ENCODE measurements at regions not wholly inside any gene's neighbourhood (a gene's known extent, or its start where the extent isn't known, plus 50 kb on each side); places are given as distances from the start of the nearest gene placed in this dataset.

DNA sequence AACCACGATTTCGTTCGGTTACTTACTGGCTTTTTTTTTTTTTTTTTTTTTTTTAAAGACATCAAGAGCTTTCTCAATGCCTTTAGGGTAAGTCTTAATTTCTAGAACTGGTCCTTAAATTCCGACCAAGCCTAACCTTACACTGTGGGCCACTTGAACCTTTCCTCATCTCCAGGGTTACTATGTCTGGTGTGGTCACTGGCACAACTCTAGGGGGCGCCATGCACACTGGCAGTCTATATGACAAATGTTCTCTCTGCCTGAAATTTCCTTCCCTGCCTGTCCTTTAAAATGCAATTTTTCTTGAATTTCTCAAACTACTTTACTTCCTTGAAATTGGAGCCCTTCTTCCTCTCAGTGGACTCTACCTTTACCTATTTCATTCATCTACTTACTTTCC, 227.4 kb downstream of the KLF5 start:
- Mint-ChIP-seq H3K9me3 (peaks cover 21% of the 10 kb centered on the region), H3K36me3 (no peaks in the 10 kb centered on the region), H3K27ac (no peak overlapping the region), H3K4me1 (peaks cover 4% of the 10 kb centered on the region), H3K27me3 (ENCODE audit: low read depth) (no peaks in the 10 kb centered on the region), H3K4me3 (no peak overlapping the region)
- POLR2A ChIA-PET, result no interaction called here
- ATAC-seq, result no peak
- CTCF ChIA-PET, result interaction anchor here (0.7 kb wide), 1 partner anchor 224 kb away, joined by 3 read pairs; no protein-coding TSS in a partner anchor
- DNase-seq (ENCODE audit: low spot score), result no peak
- TF ChIP-seq, protein P1, sequence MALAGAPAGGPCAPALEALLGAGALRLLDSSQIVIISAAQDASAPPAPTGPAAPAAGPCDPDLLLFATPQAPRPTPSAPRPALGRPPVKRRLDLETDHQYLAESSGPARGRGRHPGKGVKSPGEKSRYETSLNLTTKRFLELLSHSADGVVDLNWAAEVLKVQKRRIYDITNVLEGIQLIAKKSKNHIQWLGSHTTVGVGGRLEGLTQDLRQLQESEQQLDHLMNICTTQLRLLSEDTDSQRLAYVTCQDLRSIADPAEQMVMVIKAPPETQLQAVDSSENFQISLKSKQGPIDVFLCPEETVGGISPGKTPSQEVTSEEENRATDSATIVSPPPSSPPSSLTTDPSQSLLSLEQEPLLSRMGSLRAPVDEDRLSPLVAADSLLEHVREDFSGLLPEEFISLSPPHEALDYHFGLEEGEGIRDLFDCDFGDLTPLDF (CRISPR knock-in tag; IDR thresholded peaks at IDR 0.05), result no peak
- TF ChIP-seq ETV6 (CRISPR knock-in tag; IDR thresholded peaks at IDR 0.05), result no peak
- no peak for TF ChIP-seq ZNF317 (CRISPR knock-in tag; IDR thresholded peaks at IDR 0.05; ENCODE audit: borderline replicate concordance, low read depth)
- no peak for TF ChIP-seq RORB (CRISPR knock-in tag; IDR thresholded peaks at IDR 0.05)
- TF ChIP-seq, protein P2, sequence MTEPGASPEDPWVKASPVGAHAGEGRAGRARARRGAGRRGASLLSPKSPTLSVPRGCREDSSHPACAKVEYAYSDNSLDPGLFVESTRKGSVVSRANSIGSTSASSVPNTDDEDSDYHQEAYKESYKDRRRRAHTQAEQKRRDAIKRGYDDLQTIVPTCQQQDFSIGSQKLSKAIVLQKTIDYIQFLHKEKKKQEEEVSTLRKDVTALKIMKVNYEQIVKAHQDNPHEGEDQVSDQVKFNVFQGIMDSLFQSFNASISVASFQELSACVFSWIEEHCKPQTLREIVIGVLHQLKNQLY (CRISPR knock-in tag; IDR thresholded peaks at IDR 0.05), result no peak
- TF ChIP-seq ZNF396 (CRISPR knock-in tag; IDR thresholded peaks at IDR 0.05; ENCODE audit: borderline replicate concordance), result no peak
- TF ChIP-seq, protein P3, sequence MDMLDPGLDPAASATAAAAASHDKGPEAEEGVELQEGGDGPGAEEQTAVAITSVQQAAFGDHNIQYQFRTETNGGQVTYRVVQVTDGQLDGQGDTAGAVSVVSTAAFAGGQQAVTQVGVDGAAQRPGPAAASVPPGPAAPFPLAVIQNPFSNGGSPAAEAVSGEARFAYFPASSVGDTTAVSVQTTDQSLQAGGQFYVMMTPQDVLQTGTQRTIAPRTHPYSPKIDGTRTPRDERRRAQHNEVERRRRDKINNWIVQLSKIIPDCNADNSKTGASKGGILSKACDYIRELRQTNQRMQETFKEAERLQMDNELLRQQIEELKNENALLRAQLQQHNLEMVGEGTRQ (CRISPR knock-in tag; IDR thresholded peaks at IDR 0.05), result no peak
- TF ChIP-seq, protein P4, sequence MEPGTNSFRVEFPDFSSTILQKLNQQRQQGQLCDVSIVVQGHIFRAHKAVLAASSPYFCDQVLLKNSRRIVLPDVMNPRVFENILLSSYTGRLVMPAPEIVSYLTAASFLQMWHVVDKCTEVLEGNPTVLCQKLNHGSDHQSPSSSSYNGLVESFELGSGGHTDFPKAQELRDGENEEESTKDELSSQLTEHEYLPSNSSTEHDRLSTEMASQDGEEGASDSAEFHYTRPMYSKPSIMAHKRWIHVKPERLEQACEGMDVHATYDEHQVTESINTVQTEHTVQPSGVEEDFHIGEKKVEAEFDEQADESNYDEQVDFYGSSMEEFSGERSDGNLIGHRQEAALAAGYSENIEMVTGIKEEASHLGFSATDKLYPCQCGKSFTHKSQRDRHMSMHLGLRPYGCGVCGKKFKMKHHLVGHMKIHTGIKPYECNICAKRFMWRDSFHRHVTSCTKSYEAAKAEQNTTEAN (CRISPR knock-in tag; IDR thresholded peaks at IDR 0.05), result no peak
- TF ChIP-seq ATF1 (CRISPR knock-in tag; IDR thresholded peaks at IDR 0.05), result no peak
- TF ChIP-seq, protein P5, sequence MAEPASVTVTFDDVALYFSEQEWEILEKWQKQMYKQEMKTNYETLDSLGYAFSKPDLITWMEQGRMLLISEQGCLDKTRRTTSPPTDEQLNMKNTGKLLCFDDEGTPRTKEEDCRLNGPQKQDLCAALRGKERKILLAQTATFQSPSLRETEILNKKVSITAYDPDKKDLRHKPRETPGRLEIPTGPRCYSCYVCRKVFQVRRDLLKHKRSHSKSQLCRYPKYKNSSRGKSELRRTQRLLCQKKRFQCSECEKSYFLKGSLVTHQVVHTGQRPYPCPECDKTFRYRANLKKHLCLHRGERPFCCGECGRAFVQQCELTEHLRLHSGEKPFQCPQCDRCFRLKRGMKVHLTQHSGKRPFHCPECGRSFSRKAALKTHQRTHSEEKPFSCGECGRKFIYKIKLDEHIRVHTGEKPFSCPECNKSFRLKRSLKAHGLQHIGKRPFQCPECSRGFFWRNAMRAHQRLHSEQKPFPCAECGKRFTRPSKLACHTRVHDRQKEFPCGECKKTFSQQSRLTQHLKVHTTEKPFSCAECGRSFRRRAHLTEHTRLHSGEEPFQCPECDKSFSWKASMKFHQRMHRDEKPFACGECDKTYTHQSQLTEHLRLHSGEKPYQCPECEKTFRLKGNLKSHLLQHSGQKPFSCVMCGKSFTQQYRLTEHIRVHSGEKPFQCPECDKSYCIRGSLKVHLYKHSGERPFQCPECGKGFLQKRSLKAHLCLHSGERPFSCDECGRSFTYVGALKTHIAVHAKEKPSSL (CRISPR knock-in tag; conservative IDR thresholded peaks at IDR 0.05), result no peak
- TF ChIP-seq RELA (CRISPR knock-in tag; IDR thresholded peaks at IDR 0.05; ENCODE audit: borderline replicate concordance), result no peak
- no peak for TF ChIP-seq ZNF121 (CRISPR knock-in tag; IDR thresholded peaks at IDR 0.05)
- TF ChIP-seq SMAD4 (CRISPR knock-in tag; IDR thresholded peaks at IDR 0.05), result no peak
- TF ChIP-seq ZBTB21 (CRISPR knock-in tag; IDR thresholded peaks at IDR 0.05; ENCODE audit: borderline replicate concordance), result no peak

DNA sequence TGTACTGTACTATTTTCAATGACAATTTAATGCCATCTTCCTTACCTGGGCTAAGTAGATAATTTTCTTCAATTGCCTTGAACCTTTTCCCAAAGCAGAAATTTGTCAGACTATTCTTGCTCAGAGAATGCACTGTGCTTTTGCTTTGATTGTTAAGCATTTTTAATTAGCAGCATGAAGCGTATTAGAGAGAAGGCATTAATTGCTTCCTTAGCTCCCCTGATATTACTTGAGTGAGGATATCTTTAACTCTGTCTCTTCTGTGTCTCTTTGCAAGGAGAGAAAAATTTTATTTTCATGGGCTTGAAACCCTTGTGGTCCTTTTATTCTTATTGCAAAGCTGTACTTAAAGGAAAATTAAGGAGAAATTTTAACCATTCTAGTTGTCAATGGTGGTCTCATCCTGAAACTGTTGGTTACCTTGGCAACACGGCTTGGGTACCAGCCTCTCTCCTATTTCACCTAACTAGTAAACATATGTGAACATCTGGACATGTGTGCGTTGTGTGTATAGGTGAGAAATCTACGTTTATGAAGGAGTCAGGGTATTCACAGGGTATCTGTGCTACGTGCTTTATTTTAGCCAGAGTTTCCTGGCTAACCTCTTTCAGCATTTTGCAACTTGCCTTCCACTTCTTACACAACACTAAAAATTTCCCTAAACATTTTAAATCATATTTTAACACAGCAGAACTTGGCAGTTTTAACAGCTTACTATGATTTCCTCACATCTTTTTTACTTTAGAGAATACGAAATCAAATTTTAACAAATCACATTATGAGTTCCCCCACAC, 225.5 kb downstream of the KLF5 start:
- H3K36me3 Mint-ChIP-seq, result no peaks in the 10 kb centered on the region
- H3K4me1 Mint-ChIP-seq, result peaks cover 3% of the 10 kb centered on the region
- no peaks in the 10 kb centered on the region for H3K27me3 Mint-ChIP-seq (ENCODE audit: low read depth)
- H3K27ac Mint-ChIP-seq, result no peak overlapping the region
- DNase-seq (ENCODE audit: low spot score) (no peak), ATAC-seq (no peak)
- POLR2A ChIA-PET, result no interaction called here
- TF ChIP-seq, protein P6, sequence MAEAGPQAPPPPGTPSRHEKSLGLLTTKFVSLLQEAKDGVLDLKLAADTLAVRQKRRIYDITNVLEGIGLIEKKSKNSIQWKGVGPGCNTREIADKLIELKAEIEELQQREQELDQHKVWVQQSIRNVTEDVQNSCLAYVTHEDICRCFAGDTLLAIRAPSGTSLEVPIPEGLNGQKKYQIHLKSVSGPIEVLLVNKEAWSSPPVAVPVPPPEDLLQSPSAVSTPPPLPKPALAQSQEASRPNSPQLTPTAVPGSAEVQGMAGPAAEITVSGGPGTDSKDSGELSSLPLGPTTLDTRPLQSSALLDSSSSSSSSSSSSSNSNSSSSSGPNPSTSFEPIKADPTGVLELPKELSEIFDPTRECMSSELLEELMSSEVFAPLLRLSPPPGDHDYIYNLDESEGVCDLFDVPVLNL (CRISPR knock-in tag; IDR thresholded peaks at IDR 0.05; ENCODE audit: borderline replicate concordance, low read depth), result no peak
- TF ChIP-seq ZNF232 (CRISPR knock-in tag; IDR thresholded peaks at IDR 0.05), result no peak
- CTCF ChIA-PET, result interaction anchor here (0.5 kb wide), 1 partner anchor 27 kb away, joined by 3 read pairs; no protein-coding TSS in a partner anchor
- no peak overlapping the region for H3K4me3 Mint-ChIP-seq
- H3K9me3 Mint-ChIP-seq, result peaks cover 21% of the 10 kb centered on the region

Data from WTC11 (cell line).